HG03558 (cell line): ENCODE measurements at regions not wholly inside any gene's neighbourhood (a gene's known extent, or its start where the extent isn't known, plus 50 kb on each side); places are given as distances from the start of the nearest gene placed in this dataset.

Source experiments
- ATAC-seq: cut with Tn5 transposase; IDR thresholded peaks from one replicate; pipeline ENCODE4 v1.9.1; 2021; ENCODE audit warnings: moderate number of reproducible peaks; ENCODE audit not compliant: unreplicated experiment; ENCODE audit errors: extremely low read depth

GRCh38 chr9:97747201-97747965 lies 50.2 kb upstream of the XPA start:
- ATAC-seq, result no peak

- ATAC-seq, result no peak
These were observed 51.4 kb upstream of the XPA start for GRCh38 chr9:97748525-97748924.

DNA sequence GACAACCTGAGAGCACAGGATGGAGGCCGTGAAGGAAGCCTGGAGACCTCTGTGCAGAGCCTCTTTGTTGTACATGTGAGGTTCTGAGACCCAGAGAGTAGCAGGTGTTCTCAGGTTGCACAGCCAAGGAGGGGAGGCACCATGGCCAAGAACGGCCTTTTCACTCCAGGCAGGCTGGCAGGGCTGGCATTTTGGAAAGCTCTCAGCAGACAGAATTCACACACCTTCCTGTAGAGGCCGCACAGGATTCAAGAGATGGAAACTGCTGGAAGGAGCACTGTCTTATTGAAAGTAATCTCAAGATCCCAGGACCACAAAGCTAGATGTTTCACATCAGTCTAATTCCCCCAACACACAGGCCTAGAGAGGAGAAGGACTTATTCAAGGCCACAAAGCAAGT lies 52.8 kb upstream of the XPA start:
- no peak for ATAC-seq

- no peak for ATAC-seq
These were observed 54.4 kb upstream of the XPA start for GRCh38 chr9:97751531-97751930.

DNA sequence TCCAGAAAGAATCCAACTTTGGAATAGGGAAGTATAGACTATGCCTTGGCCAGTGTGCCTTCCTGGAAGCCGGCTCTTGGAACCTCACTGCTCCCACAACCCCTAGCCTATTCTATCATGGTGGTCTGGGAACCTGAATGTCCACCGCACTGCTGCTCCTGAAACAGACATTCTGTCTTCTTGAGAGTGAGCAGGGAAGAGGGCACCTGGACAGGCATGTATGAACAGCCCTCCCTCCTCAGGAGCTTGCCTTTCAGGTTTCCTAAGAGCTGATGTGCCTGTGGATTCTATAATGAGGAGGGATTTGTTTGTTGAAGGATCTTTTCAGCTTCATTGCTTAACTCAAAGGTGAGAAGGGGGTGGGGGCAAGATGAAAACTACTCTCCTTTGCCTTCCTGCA lies 55.1 kb upstream of the XPA start:
- ATAC-seq, result no peak

DNA sequence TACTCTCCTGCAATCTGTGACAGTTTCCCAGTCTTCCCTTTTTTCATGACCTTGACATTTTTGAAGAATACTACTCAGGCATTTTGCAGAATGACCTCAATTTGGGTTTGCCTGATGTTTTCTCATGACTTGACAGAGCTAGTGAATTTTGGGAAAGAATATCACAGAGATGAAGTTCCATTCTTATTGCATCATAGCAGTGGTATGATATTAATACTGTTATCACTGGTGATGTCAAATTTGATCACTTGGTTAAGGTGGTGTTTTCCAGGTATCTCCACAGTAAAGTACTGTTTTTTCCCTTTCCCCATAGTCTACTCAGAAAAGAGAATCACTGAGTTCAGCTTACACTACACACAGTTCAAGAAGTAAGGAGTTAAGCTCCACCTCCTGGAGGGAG lies 56.2 kb upstream of the XPA start:
- no peak for ATAC-seq

DNA sequence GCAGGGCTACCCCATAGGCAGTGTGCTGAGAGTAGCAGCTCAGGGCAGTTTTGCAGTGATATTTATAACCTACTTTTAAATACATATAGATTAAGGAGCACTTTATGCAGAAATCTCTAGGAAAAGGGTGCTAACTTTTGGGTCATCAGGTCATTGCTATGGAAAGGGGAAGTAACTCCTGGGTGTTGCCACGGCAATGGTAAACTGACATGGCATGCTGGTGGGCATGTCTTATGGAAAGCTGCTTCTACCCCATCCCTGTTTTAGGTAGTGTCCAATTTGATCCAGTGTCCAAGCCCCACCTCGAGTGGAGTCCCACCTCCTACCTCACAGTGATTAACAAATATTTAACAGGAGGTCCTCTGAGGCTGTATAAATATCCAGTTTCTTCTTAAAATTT lies 56.8 kb upstream of the XPA start:
- ATAC-seq, result no peak

DNA sequence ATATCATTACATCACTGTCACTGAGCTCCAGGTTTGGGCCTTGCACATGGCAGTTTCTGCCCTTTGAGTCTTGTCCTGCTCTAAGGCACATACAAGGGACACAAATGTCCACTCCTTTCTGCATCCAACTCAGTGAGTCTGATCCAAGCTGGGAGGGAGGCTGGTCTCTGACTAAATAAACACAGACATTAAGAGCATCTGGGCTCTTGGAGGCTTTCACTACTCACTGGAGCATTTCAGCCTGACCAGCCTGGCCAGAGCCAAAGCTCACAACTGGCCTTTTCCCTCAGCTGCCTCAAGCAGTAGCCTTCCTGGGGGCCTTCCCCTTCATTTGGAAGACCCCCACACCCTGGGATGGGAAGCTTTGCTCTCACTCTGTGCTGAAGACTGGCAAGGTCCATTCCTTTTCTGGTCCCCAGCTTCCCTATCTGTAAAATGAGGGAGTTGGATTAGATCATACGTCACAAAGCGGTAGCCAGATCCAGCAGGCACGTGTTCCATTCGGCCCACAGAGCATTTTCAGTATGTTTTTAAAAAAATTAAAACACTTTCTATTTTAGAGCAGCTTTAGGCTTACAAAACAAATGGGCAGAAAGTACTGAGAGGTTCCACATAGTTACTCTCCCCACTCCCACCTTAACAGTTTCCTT lies 58.6 kb upstream of the XPA start:
- no peak for ATAC-seq

DNA sequence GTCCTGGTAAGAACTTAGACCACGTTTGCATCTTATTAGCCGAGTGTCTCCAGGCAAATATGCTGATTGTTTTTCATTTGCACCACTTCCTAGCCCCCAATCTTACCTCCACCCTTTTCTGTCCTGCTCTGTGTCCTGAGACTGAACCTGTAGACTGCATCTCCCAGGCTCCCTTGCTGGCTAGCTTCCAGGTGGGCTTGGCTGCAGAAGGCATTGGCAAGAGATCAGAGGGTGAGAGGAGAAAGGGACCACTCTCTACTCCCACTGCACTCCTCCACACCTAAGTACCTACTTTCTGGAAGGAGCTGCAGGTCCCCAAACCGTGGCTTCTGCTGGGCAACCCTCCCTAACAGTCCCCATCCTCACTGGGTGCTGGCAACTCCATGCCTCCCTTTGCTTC lies 59.9 kb upstream of the XPA start:
- ATAC-seq, result no peak

DNA sequence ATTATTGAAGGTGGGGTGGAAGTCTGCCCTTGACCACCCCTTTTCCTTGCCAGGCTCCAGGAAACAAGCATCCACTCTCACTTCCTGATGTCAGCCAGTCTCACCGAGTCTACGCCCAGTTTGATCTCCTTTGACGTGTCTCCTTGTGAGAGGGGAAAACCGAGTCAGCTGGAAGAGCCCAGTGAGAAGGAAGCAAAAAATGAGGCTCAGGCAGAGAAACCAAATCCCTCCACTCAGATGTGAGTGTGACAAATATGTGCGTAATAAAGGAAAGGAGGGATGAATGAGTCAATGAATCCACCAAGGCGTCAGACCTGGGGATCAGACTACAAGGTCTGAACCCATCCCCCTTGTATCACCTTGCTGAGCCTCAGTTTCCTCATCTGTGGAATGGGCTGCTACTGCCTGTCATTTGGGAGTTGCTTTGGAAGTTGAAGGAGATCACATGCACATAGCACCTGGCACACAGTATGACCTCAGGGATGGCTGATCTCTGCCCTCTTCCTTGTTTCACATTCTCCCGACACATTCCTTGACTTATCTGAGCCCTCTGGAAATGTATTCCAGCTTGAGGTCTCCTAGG lies 61.3 kb upstream of the XPA start:
- no peak for ATAC-seq

GRCh38 chr9:97759581-97760288 lies 62.6 kb upstream of the XPA start:
- ATAC-seq, result no peak

DNA sequence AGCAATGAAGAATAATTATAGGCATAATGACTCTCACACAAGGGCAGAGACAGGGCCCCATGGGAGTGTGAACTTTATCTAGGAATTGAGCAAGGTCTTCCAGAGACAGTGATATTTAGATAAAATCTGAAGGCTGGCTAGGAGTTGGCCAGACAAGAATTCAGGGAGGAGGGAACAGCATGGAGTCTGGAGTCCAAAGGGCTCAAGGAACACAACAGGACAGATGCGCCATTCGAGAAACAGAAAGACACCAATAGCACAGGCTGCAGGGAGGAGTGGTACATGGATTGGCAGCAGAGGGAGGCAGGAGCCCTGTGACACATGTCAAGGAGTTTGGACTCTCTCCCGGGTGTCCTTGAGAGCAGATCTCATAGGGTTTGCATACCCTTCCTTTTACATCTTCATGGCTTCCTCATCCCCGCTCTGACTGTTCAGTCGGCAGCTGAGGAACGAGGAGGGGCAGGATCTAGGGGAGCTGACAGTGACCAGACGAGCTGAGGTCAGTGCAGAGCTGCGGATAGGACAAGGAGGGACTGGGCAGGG lies 64.0 kb upstream of the XPA start:
- no peak for ATAC-seq

DNA sequence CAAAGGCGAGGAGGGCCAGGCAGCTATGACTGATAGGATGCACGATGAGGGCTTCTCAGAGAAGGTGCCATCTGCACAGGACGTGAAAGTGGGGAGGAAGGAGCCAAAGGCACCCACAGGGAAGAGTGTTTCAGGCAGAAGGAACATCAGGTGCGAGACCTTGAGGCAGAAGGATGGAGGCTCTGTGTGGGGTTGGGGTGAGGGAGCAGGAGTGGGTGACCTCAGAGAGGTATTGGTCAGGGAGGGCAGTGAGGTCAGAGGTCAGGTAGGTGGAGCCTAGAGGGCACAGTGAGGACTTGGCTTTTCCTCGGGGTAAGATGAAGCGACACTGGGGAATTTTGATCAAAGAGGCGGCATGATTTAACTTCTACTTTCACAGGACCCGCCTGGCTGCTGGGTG lies 64.7 kb upstream of the XPA start:
- no peak for ATAC-seq

GRCh38 chr9:97763874-97764273 lies 66.7 kb upstream of the XPA start:
- ATAC-seq, result no peak

- ATAC-seq, result no peak
These were observed 69.0 kb upstream of the XPA start for GRCh38 chr9:97766092-97766491.

DNA sequence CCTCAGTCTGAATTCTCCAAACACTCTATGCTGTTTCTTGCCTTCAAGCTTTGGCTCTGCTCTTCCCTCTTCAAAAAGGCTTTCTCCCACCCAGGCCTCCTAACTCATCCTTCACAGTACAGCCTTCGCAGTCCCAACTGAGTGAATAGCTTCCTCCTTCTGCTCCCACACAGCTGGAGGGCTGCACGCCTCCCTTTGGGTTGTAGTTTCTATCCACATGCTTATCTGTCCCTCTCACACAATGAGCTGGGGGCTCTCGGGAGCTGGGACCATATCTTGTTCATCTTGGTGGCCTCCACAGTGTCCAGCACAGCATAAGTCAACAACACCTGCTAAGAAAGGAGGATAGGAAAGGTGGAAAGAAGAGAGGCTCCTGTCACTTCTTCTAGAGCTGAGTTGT lies 69.5 kb upstream of the XPA start:
- ATAC-seq, result no peak

DNA sequence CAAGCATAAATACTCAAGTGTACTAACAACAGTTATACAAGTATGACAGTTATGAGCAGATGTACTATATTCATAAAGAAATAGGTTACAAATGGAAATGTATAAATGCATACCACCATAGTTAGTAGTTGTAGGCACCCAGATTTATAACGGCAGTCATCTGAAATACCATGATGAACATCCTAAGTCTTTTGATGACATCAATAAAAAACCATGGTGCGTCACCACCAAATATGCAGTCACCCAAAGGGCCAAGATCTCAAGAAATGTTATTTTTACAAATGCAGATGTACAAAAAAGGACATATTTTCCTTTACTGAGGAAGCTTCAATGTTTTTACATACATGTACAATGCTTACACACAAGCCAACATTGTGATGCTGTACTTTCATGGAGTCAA lies 70.8 kb upstream of the XPA start:
- no peak for ATAC-seq

DNA sequence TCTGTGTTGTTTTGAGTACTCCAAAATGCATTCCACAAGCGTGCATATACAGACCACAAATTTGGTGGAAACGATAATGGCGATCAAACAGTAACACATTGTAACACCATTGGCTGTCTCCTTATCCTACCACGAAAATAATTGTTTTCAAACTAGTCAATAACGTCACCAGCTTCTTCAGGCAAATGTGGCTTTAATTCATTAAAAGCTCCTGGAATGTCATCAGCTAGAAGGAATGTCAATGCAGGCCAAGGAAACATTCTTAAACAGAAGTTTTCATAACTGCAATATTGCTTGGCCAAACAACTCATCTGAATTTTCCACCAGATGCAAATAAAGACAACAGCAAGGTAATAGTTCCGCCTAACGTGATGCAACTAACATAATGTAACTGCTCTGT lies 71.6 kb upstream of the XPA start:
- no peak for ATAC-seq

- no peak for ATAC-seq
These were observed 72.1 kb upstream of the XPA start for GRCh38 chr9:97769208-97769607.

- ATAC-seq, result no peak
These were observed 73.8 kb upstream of the XPA start for GRCh38 chr9:97770808-97771372.

GRCh38 chr9:97771641-97772040 lies 74.5 kb upstream of the XPA start:
- no peak for ATAC-seq
